Ascending aorta (tissue), 2 donors: ENCODE measurements at regions not wholly inside any gene's neighbourhood (a gene's known extent, or its start where the extent isn't known, plus 50 kb on each side); places are given as distances from the start of the nearest gene placed in this dataset.
"Not testable (repeated sequence)": the region's sequence is repeated elsewhere in the genome, so short reads cannot be mapped to it uniquely, and the experiment has no call there.

Experiments
- DNase-seq, 2 donors: peaks; one replicate each; pipeline ENCODE4 v3.0.0-alpha.2; 2019; ENCODE audit warnings: low spot score in 2 of 2
- H3K27ac ChIP-seq, 2 donors: fragments of 200-600 bp; sonication (generic); one replicate each; pipeline ENCODE4 v1.5.1; 2016 to 2017; ENCODE audit warnings: mild to moderate bottlenecking in 1 of 2
- H3K27me3 ChIP-seq: fragments of 200-600 bp; sonication (generic); one replicate; pipeline ENCODE4 v1.5.1; 2017
- H3K36me3 ChIP-seq, 2 donors: fragments of 200-600 bp; sonication (generic); one replicate each; pipeline ENCODE4 v1.5.1; 2016
- H3K4me1 ChIP-seq, 2 donors: fragments of 200-600 bp; sonication (generic); one replicate each; pipeline ENCODE4 v1.5.1; 2016 to 2017; ENCODE audit warnings: mild to moderate bottlenecking in 1 of 2
- H3K4me3 ChIP-seq, 2 donors: fragments of 200-600 bp; sonication (generic); one replicate each; pipeline ENCODE4 v1.5.1; 2016 to 2017; ENCODE audit warnings: mild to moderate bottlenecking in 1 of 2
- H3K9me3 ChIP-seq, 2 donors: fragments of 200-600 bp; sonication (generic); one replicate each; pipeline ENCODE4 v1.5.1; 2016
- intact Hi-C: fragments of 100-400 bp; cut with DNase I; formaldehyde crosslinking; loops from one replicate; pipeline ENCODE4 v1.15.1; 2023
- TF ChIP-seq, protein P1 (sequence below), 3 experiments: fragments of 200-600 bp in 2 of 3; fragments of 450-650 bp in 1 of 3; sonication (generic) in 2 of 3; IDR thresholded peaks; one replicate each; pipeline ENCODE4 v1.5.1; 2016 to 2019; ENCODE audit warnings: antibody characterized with exemption in 3 of 3, mild to moderate bottlenecking in 1 of 3, moderate library complexity in 1 of 3

DNA sequence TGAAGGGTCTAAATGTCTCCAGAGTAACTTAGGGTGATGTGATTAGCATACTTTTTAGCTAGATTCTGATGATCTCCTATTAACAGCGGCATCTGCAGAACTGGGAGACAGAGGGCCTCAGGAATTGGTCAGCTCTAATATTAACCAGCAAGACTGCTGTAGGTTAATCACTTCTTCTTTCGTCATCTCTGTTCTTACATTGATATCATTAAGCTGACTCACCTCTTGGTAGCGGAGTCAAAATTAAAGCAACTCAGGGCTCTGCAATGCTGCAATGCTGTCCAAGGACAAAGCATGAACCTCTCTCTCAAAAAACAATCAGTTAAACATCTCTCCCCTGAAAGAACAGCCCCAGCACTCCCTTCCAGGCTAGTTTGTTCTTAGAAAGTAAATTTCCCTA, 57.5 kb upstream of the TRA2B start:
- Histone ChIP-seq H3K4me1 (peaks cover 0 to 2% of the 10 kb centered on the region in 2 donors), H3K27ac (no peak overlapping the region), H3K9me3 (no peaks in the 10 kb centered on the region), H3K4me3 (no peak overlapping the region), H3K36me3 (no peaks in the 10 kb centered on the region), H3K27me3 (no peaks in the 10 kb centered on the region)
- TF ChIP-seq, protein P1, sequence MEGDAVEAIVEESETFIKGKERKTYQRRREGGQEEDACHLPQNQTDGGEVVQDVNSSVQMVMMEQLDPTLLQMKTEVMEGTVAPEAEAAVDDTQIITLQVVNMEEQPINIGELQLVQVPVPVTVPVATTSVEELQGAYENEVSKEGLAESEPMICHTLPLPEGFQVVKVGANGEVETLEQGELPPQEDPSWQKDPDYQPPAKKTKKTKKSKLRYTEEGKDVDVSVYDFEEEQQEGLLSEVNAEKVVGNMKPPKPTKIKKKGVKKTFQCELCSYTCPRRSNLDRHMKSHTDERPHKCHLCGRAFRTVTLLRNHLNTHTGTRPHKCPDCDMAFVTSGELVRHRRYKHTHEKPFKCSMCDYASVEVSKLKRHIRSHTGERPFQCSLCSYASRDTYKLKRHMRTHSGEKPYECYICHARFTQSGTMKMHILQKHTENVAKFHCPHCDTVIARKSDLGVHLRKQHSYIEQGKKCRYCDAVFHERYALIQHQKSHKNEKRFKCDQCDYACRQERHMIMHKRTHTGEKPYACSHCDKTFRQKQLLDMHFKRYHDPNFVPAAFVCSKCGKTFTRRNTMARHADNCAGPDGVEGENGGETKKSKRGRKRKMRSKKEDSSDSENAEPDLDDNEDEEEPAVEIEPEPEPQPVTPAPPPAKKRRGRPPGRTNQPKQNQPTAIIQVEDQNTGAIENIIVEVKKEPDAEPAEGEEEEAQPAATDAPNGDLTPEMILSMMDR (IDR thresholded peaks at IDR 0.05): no peak
- intact Hi-C loops: no loop called here
- no peak for DNase-seq

DNA sequence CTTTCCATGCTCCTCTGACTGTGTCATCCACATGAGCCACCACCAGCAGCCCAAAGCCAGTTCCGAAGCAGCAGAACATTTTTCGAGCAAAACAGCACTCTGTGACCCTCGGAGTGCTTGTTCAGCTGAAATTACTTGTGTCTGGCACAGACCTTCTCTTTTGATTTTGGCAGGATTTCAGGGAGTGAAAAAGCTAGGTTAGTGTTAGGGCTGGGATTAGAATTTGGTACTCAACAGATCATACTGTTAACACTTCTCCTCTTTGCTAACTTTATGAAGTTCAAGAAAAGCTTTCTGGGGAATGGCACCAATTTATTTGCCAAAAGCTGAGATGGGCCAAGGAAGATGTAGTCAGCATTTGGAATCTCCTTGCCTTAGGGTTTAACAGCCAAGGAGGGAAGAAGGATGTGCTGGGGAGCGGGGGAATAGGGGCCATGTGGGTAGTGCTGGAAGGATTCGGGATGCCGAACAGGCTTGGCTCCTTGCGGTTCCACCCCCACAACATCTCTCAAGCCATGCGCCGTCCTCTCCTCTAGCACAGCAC, 55.1 kb upstream of the TRA2B start:
- Histone ChIP-seq H3K4me1 (peaks cover 0 to 2% of the 10 kb centered on the region in 2 donors), H3K4me3 (peak overlapping the region in 1 of 2 donors; percentile 26), H3K9me3 (no peaks in the 10 kb centered on the region), H3K27me3 (no peaks in the 10 kb centered on the region), H3K36me3 (no peaks in the 10 kb centered on the region), H3K27ac (peak overlapping the region in 1 of 2 donors; percentile 8)
- intact Hi-C loops: no loop called here
- DNase-seq: no peak
- TF ChIP-seq, protein P1 (IDR thresholded peaks at IDR 0.05): no peak

DNA sequence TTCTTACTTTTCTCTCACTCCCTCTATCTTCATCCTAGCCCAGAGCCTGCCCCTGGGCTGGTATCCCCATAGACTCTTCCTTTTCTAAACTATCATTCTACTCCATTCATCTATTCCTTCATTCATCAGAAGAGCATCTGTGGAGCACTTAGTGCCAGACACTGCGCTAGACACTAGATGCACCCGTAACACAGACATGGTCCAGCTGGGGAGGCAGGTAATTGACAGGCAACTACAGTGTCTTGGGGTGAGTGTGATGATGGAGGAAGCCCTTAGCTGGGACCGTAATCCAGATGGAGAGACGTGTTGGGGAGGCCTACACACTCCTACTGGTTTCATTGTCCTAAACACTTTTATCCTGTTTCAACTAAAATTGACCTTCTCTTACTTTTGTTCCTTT, 53.2 kb upstream of the TRA2B start:
- H3K9me3 ChIP-seq, intact Hi-C loops, H3K27ac ChIP-seq, DNase-seq, H3K36me3 ChIP-seq, H3K27me3 ChIP-seq, H3K4me3 ChIP-seq, H3K4me1 ChIP-seq: not testable (repeated sequence)

DNA sequence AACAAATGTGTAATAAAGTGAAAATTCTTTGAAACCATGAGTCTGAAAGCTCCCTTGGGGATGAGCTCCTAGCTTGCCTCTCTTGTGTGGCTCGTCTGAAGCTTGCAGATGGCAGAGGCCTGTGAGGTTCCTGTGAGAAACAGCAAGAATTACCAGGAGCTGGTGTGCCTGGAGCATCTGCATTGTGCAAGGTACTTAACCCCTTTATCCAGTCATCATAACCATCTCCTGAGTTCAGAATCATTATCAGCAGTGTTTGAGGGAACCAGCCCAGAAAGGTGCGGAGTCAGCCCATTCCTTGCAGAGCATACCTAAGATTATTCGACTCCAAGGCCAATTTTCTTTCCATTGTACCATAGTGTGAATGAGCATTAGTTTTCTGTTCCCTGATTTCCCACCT, 51.7 kb upstream of the TRA2B start:
- Histone ChIP-seq H3K4me3 (no peak overlapping the region), H3K27ac (no peak overlapping the region), H3K4me1 (peaks cover 2 to 3% of the 10 kb centered on the region in 2 donors), H3K36me3 (no peaks in the 10 kb centered on the region), H3K9me3 (no peaks in the 10 kb centered on the region), H3K27me3 (no peaks in the 10 kb centered on the region)
- no peak for DNase-seq
- intact Hi-C loops: no loop called here
- TF ChIP-seq, protein P1 (IDR thresholded peaks at IDR 0.05): no peak

DNA sequence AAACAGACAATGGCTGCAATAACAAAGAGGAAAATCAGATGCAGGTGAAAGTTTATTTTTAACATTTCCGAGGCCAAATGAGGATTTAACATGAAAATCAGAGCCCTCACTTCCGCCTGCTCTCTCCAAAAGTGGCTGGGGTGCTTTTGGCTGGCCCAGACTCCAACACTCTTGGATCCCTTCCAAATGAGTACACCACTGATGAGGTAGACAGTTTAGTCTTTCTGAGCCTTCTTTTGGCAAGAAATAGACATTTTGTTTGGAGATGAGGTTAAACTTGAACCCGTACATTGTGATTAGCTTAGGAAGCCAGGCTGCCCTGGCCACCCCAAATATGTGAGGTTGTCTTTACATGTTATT, 51.0 kb upstream of the TRA2B start:
- Histone ChIP-seq H3K4me3 (no peak overlapping the region), H3K36me3 (no peaks in the 10 kb centered on the region), H3K4me1 (peaks cover 2 to 10% of the 10 kb centered on the region in 2 donors), H3K27ac (no peak overlapping the region), H3K9me3 (no peaks in the 10 kb centered on the region), H3K27me3 (no peaks in the 10 kb centered on the region)
- intact Hi-C loops: no loop called here
- DNase-seq: no peak
- TF ChIP-seq, protein P1 (IDR thresholded peaks at IDR 0.05): no peak

DNA sequence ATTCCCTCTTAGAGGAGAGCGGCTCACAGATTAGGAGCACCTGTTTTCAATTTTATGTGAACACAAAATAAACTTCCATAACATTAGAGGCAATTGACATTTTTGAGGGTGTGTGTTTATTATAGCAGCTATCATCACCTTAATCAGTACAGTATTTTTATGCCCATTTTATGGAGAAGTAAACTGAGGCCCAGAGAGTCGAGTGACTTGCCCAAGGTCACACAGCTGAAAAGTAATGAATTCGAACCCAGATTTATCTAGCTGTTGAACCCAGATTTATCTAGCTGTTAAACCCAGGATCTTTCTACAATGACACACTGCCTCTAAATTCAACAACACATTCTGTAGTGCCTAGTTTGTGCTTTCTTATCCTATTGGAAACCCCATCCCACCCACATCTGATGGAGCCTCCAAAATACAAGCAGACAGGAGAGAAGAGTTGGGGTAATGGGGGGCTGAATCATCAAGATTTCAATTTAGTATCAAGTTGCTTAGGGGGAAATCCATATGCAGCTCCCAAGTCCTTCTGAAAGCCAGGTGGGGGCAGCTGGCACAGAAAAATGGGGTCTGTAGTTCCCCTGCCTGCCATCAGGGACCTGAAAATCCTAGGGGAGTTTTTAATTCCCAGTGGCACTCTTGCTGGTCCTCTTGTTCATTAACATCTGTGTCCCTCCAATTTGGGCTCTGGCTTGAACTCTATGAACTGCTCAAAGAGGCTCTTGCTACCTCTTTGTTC, 50.4 kb upstream of the TRA2B start:
- Histone ChIP-seq H3K27me3 (no peaks in the 10 kb centered on the region), H3K4me3 (no peak overlapping the region), H3K9me3 (no peaks in the 10 kb centered on the region), H3K4me1 (peaks cover 2 to 12% of the 10 kb centered on the region in 2 donors), H3K36me3 (no peaks in the 10 kb centered on the region), H3K27ac (no peak overlapping the region)
- DNase-seq: no peak
- TF ChIP-seq, protein P1 (IDR thresholded peaks at IDR 0.05): no peak
- intact Hi-C loops: no loop called here
